ENCODE measurements at regions not wholly inside any gene's neighbourhood (a gene's known extent, or its start where the extent isn't known, plus 50 kb on each side); places are given as distances from the start of the nearest gene placed in this dataset.

- H3K4me3 Mint-ChIP-seq: no peak overlapping the region
- Histone ChIP-seq H2AFZ (ENCODE audit: insufficient read depth, low read depth, low read length, poor library complexity, severe bottlenecking) (no peak overlapping the region), H3K36me3 (replicated peaks in 1 of 2; ENCODE audit: control insufficient read depth in 1 of 2, insufficient read depth in 2 of 2, low read length in 2 of 2) (no peaks in the 10 kb centered on the region), H3K27me3 (ENCODE audit: control insufficient read depth in 2 of 2, insufficient read depth in 2 of 2, low read length in 2 of 2) (no peaks in the 10 kb centered on the region), H3K4me3 (replicated peaks in 1 of 3; ENCODE audit: low read depth in 2 of 3, low read length in 3 of 3) (no peak overlapping the region), H3K9ac (ENCODE audit: insufficient read depth, low read length, poor library complexity, severe bottlenecking) (no peak overlapping the region), H3K27ac (ENCODE audit: low read depth in 1 of 2, low read length in 2 of 2) (no peak overlapping the region), H3K4me2 (replicated peaks; ENCODE audit: extremely low read depth, low read length, poor library complexity, severe bottlenecking) (no peak overlapping the region), H4K20me1 (ENCODE audit: insufficient read depth, low read length) (no peaks in the 10 kb centered on the region), H3K79me2 (ENCODE audit: insufficient read depth, low read length) (no peaks in the 10 kb centered on the region), H3K9me3 (replicated peaks in 1 of 2; ENCODE audit: control insufficient read depth in 1 of 2, insufficient read depth in 1 of 2, low read length in 2 of 2) (peaks cover 3 to 5% of the 10 kb centered on the region in 2 donors), H3K4me1 (ENCODE audit: control insufficient read depth in 1 of 2, insufficient read depth in 2 of 2, low read length in 2 of 2) (no peaks in the 10 kb centered on the region)
- no peak overlapping the region for H3K27ac Mint-ChIP-seq
- DNase-seq: no peak
- no peaks in the 10 kb centered on the region for H3K36me3 Mint-ChIP-seq
- no CpG with 5 or more reads among the region's 2 CpGs for WGBS (ENCODE audit: insufficient coverage)
- H3K27me3 Mint-ChIP-seq (ENCODE audit: low read depth in 3 of 3): no peaks in the 10 kb centered on the region
- intact Hi-C loops (cut with micrococcal nuclease): no loop called here
- TF ChIP-seq CTCF (IDR thresholded peaks at IDR 0.05): no peak
- no peaks in the 10 kb centered on the region for H3K4me1 Mint-ChIP-seq
- peaks cover 2 to 6% (median 4%) of the 10 kb centered on the region in 7 donors for H3K9me3 Mint-ChIP-seq
Measured at GRCh38 chr3:62999158-62999557, 123.9 kb upstream of the CADPS start.

GRCh38 chr3:62999791-63000190, 124.6 kb upstream of the CADPS start:
- Mint-ChIP-seq H3K4me3 (no peak overlapping the region), H3K9me3 (peaks cover 4 to 6% (median 6%) of the 10 kb centered on the region in 7 donors), H3K27me3 (ENCODE audit: low read depth in 3 of 3) (no peaks in the 10 kb centered on the region), H3K27ac (no peak overlapping the region), H3K36me3 (no peaks in the 10 kb centered on the region), H3K4me1 (no peaks in the 10 kb centered on the region)
- Histone ChIP-seq H3K4me1 (ENCODE audit: control insufficient read depth in 1 of 2, insufficient read depth in 2 of 2, low read length in 2 of 2) (no peaks in the 10 kb centered on the region), H3K36me3 (replicated peaks in 1 of 2; ENCODE audit: control insufficient read depth in 1 of 2, insufficient read depth in 2 of 2, low read length in 2 of 2) (no peaks in the 10 kb centered on the region), H3K4me2 (replicated peaks; ENCODE audit: extremely low read depth, low read length, poor library complexity, severe bottlenecking) (no peak overlapping the region), H2AFZ (ENCODE audit: insufficient read depth, low read depth, low read length, poor library complexity, severe bottlenecking) (no peak overlapping the region), H3K9ac (ENCODE audit: insufficient read depth, low read length, poor library complexity, severe bottlenecking) (no peak overlapping the region), H3K4me3 (replicated peaks in 1 of 3; ENCODE audit: low read depth in 2 of 3, low read length in 3 of 3) (no peak overlapping the region), H3K9me3 (replicated peaks in 1 of 2; ENCODE audit: control insufficient read depth in 1 of 2, insufficient read depth in 1 of 2, low read length in 2 of 2) (peaks cover 6 to 9% of the 10 kb centered on the region in 2 donors), H4K20me1 (ENCODE audit: insufficient read depth, low read length) (no peaks in the 10 kb centered on the region), H3K27me3 (ENCODE audit: control insufficient read depth in 2 of 2, insufficient read depth in 2 of 2, low read length in 2 of 2) (no peaks in the 10 kb centered on the region), H3K27ac (ENCODE audit: low read depth in 1 of 2, low read length in 2 of 2) (no peak overlapping the region), H3K79me2 (ENCODE audit: insufficient read depth, low read length) (no peaks in the 10 kb centered on the region)
- no peak for DNase-seq
- no peak for TF ChIP-seq CTCF (IDR thresholded peaks at IDR 0.05)
- intact Hi-C loops (cut with micrococcal nuclease): no loop called here
- no CpG with 5 or more reads among the region's 1 CpG for WGBS (ENCODE audit: insufficient coverage)

All from CD14-positive monocyte (primary cell).